ENCODE measurements at regions not wholly inside any gene's neighbourhood (a gene's known extent, or its start where the extent isn't known, plus 50 kb on each side); places are given as distances from the start of the nearest gene placed in this dataset.
"Not testable (repeated sequence)": the region's sequence is repeated elsewhere in the genome, so short reads cannot be mapped to it uniquely, and the experiment has no call there.

GRCh38 chr15:20430495-20430894 is 111.1 kb downstream of the GOLGA6L6 start:
- not testable (repeated sequence) for TF ChIP-seq CTCF (IDR thresholded peaks at IDR 0.05); MLX (CRISPR knock-in tag; IDR thresholded peaks at IDR 0.05); JUN (CRISPR knock-in tag; IDR thresholded peaks at IDR 0.05); GABPB1 (CRISPR knock-in tag; IDR thresholded peaks at IDR 0.05); IRF1 (CRISPR knock-in tag; IDR thresholded peaks at IDR 0.05)
- TF ChIP-seq, protein P1, sequence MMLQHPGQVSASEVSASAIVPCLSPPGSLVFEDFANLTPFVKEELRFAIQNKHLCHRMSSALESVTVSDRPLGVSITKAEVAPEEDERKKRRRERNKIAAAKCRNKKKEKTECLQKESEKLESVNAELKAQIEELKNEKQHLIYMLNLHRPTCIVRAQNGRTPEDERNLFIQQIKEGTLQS (CRISPR knock-in tag; conservative IDR thresholded peaks at IDR 0.05): not testable (repeated sequence)
